ENCODE measurements at regions not wholly inside any gene's neighbourhood (a gene's known extent, or its start where the extent isn't known, plus 50 kb on each side); places are given as distances from the start of the nearest gene placed in this dataset.

DNA sequence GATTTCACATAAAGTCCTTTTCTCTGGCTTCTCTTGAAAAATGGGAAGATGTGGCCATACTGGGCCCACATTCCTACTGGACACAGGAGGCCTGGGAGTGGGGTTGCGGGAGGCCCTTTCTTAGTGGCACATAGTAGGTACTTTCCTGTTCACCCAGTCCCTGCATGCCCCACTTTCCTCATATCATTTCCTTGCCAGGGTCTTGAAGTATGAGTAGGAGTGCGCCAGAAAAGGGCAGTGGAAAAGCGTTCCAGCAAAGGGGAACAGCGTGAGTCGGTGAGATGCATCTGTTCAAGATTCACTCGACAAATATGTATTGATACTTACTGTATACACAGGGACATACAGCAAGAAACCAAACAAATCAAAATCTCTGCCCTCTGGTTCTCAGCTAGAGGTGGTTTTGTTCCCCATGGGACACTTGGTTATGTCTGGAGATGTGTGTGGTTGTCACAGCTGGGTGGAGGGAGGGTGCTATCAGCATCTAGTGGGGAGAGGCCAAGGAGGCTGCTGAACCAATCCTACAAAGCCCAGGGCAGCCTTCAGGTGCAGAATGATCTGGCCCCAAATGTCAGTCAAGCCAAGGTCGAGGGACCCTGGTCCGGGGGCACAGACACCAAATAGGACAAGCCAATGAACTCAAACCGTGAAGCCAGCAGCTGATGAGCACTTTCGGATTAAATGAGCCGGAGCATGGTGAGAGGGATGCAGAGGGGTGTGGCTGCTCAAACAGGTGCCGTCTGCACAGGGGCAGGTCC lies 151.4 kb downstream of the CEBPB start:
- DNase-seq (ENCODE audit: low read depth): no peak
- TF ChIP-seq, protein P1, sequence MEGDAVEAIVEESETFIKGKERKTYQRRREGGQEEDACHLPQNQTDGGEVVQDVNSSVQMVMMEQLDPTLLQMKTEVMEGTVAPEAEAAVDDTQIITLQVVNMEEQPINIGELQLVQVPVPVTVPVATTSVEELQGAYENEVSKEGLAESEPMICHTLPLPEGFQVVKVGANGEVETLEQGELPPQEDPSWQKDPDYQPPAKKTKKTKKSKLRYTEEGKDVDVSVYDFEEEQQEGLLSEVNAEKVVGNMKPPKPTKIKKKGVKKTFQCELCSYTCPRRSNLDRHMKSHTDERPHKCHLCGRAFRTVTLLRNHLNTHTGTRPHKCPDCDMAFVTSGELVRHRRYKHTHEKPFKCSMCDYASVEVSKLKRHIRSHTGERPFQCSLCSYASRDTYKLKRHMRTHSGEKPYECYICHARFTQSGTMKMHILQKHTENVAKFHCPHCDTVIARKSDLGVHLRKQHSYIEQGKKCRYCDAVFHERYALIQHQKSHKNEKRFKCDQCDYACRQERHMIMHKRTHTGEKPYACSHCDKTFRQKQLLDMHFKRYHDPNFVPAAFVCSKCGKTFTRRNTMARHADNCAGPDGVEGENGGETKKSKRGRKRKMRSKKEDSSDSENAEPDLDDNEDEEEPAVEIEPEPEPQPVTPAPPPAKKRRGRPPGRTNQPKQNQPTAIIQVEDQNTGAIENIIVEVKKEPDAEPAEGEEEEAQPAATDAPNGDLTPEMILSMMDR (conservative IDR thresholded peaks at IDR 0.05; ENCODE audit: low read depth, low read length): no peak

DNA sequence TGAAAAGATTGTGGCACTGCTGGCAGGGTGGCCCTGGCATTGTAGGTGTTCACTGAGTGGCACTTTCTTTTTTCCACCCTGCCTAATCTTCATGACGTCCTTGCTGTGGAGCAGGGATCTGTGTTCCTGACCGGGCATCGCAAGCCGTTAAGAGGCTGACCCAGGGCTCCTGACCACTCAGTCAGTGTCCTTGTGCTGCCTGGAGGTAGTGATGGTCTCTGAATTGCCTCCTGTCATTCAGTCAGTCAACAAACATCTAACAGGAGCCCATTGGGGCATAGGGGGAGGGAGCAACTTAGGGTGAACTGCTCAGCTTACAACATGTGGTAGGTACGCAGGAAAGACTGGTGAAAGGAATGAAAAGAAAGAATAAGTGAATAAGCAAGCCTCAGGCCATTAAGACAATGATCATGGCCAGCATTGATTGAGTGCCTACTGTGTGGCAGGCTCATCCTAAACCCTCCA lies 152.0 kb downstream of the CEBPB start:
- no peak overlapping the region for H3K4me3 ChIP-seq (ENCODE audit: low read depth, low read length)
- TF ChIP-seq, protein P1 (conservative IDR thresholded peaks at IDR 0.05; ENCODE audit: low read depth, low read length): no peak
- DNase-seq (ENCODE audit: low read depth): no peak

More for the DNA sequence above, 151.4 kb downstream of the CEBPB start:
- no peak overlapping the region for H3K4me3 ChIP-seq (ENCODE audit: low read depth, low read length)

DNA sequence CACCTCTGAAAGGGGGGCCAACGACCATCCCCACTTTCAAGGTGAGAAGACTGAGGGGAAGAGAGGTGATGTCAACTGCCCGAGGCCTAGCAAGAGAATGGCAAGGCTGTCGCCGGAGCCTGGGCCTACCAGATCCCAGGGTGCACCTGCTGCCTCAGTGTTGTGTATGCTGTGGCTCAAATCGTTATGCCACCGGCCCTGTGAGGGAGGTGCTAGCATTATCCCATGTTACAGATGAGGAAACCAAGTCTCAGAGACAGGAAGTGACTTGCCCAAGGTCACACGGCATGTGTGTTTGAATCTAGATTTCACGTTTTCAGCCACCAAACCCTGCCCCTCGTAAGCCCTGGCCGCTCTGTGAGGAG lies 152.5 kb downstream of the CEBPB start:
- DNase-seq (ENCODE audit: low read depth): no peak
- TF ChIP-seq, protein P1 (conservative IDR thresholded peaks at IDR 0.05; ENCODE audit: low read depth, low read length): no peak
- no peak overlapping the region for H3K4me3 ChIP-seq (ENCODE audit: low read depth, low read length)

DNA sequence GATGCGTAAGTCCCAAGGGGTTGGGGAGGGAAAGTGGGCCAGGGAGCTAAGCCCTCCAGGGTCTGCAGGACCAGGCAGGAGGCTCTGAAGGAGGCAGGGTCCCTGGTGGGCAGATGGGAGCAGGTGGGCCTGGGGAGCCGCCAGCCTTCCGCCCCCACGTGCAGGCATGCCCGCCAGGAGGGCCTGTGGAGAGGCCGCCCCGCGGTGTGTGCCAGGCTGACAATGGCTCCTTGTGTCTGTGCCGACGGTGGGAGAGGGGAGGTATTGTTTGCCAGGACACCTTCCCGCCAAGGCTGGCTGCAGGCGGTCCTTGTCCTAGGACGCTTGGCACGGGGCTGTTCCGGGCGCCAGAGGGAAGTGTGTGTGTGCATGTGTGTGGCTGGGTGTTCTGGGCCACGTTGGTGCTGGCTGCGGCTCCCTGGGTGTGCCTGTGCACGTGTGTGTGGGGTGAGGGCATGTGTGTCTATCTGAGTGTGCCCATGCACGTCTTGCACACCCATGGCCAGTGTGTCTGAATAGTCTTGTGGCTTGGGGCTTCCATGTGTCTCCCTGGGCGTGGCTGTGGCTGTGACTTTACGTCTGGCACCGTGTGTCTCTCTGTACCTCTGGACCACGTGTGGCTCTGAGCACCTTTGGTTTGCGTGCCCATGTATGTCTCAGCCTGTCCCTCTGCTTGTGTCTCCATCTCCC lies 153.0 kb downstream of the CEBPB start:
- H3K4me3 ChIP-seq (ENCODE audit: low read depth, low read length): no peak overlapping the region
- DNase-seq (ENCODE audit: low read depth): no peak
- TF ChIP-seq, protein P1 (conservative IDR thresholded peaks at IDR 0.05; ENCODE audit: low read depth, low read length): no peak

DNA sequence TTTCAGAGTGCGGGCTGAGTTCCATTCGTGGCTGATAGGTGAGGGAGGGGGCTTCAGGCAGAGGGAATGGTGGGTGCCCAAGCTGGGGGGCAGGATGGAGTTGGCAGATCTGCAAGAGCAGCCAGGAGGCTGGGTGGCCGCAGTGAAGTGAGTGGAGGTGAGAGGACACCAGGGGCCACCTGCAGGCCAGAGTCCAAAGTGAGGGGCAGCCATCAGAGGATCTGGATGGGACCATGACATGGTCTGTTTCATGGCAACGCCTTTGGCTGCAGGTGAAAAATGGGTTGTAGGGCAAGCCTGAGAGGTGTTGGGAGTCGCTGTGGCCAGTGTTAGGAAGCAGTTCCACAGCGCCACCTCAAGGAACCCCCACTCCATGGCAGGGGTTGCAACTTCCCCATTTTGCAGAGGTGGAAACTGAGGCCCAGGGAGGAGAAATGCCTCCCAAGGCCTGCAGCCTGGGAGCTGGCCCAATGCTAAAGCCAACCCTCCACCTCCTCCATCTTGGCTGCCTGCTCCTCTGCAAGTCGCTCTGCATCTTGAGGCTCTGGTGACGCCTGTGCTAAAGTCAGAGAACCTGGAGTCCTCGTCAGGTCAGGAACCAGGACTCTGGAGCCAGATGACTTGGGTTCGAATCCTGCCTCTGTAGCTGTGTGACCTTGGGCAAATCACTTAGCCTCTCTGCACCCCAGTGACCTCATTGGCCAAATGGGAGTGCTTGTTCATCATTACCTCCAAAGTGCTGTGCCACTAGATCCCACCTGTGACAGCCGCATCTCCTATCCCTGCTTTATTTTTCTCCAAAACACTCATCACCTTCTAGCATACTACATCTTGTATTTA lies 153.8 kb downstream of the CEBPB start:
- no peak for DNase-seq (ENCODE audit: low read depth)
- TF ChIP-seq, protein P1 (conservative IDR thresholded peaks at IDR 0.05; ENCODE audit: low read depth, low read length): peak; percentile 49
- no peak overlapping the region for H3K4me3 ChIP-seq (ENCODE audit: low read depth, low read length)

DNA sequence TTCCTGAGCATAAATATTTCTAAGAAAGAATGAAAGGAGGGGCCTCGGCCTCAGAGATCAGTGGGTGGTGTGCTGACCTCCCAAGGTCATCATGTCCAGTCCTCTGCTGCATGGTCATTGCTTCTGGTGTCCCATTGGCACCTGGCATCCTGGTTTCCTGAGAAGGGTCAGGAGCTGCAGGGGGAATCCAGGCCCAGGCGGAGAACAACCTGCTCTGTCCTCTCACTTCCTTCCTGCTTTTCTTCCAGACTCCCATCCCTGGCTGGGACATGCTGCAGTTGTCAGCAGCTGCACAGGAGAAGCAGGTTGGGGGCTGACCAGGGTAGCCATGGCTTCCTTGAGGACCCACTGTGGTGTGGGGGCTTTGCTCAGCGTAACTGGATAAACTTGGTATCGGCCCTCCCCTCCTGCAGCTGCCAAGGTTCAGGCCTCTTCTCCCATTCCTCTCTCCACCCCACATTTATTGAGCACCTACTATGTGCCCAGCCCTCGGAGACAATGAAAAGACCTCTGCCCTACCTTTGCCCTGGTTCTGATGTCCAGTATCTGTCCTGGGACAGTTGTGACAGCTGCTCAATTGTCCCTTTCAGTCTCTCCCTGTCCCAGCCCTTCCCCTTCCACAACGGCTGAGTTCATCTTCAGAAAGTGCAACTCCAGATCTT lies 155.2 kb downstream of the CEBPB start:
- TF ChIP-seq, protein P1 (conservative IDR thresholded peaks at IDR 0.05; ENCODE audit: low read depth, low read length): no peak
- DNase-seq (ENCODE audit: low read depth): no peak
- H3K4me3 ChIP-seq (ENCODE audit: low read depth, low read length): no peak overlapping the region

All from choroid plexus epithelial cell (primary cell).